HepG2 (cell line): ENCODE measurements at regions not wholly inside any gene's neighbourhood (a gene's known extent, or its start where the extent isn't known, plus 50 kb on each side); places are given as distances from the start of the nearest gene placed in this dataset.

Source experiments
- ATAC-seq: fragments of 200-7000 bp; cut with Tn5 transposase; 3 replicates; pipeline ENCODE4 v1.9.1; 2020; ENCODE audit warnings: mild to moderate bottlenecking, moderate library complexity
- BruUV-seq: library from RNA; stranded (reverse); fragments of 400-500 nt; replicated peaks from 2 replicates; lab custom pipeline; 2021; lab: Mats Ljungman, UMichigan
- CTCF ChIA-PET: fragments of 300-600 bp; formaldehyde crosslinking; extraction: SDS; loops from one replicate; lab custom pipeline; 2021; ENCODE audit warnings: low total read pairs, inconsistent platforms, low intra/inter-chr PET ratio; lab: Yijun Ruan, JAX
- POLR2A ChIA-PET: fragments of 350-600 bp; sonication (Branson Sonifier 250); formaldehyde crosslinking; loops from one replicate; lab custom pipeline; 2020; ENCODE audit warnings: antibody characterized with exemption, inconsistent platforms; lab: Yijun Ruan, JAX
- DNase-seq: peaks from one replicate; pipeline ENCODE4 v3.0.0-alpha.2; 2015; ENCODE audit warnings: low spot score
- FAIRE-seq: peaks from 3 replicates; lab custom pipeline; 2011; peaks lifted over from hg19 to GRCh38; lab: Jason Lieb, UNC
- H2AFZ ChIP-seq: one replicate; pipeline ENCODE4 v1.6.1; 2011; ENCODE audit warnings: low read length, inconsistent platforms
- H3K27ac ChIP-seq: fragments of 300-600 bp; 3 replicates; pipeline ENCODE4 v1.8.0; 2011; ENCODE audit warnings: mixed run types, mild to moderate bottlenecking, mixed read lengths, low read length, inconsistent platforms; ENCODE audit not compliant: insufficient read depth; ENCODE audit errors: extremely low read length
- H3K27me3 ChIP-seq, 2 experiments: fragments of 200-600 bp in 1 of 2; 2 replicates in 1 of 2; 3 replicates in 1 of 2; pipeline versions ENCODE4 v1.6.0 to v1.8.0; 2011; ENCODE audit warnings: low read length in 2 of 2, mild to moderate bottlenecking in 2 of 2, moderate library complexity in 2 of 2, inconsistent platforms in 1 of 2; ENCODE audit not compliant: insufficient read depth in 2 of 2, control insufficient read depth in 1 of 2
- H3K36me3 ChIP-seq, 2 experiments: fragments of 200-600 bp in 1 of 2; replicated peaks in 1 of 2; 2 replicates in 1 of 2; 3 replicates in 1 of 2; pipeline versions ENCODE4 v1.5.1 to v1.8.0; 2011; ENCODE audit warnings: low read length in 2 of 2, inconsistent platforms in 1 of 2; ENCODE audit not compliant: insufficient read depth in 2 of 2, control insufficient read depth in 1 of 2
- H3K4me1 ChIP-seq: 2 replicates; pipeline ENCODE4 v1.5.1; 2012; ENCODE audit warnings: low read length, inconsistent platforms; ENCODE audit not compliant: insufficient read depth
- H3K4me2 ChIP-seq: 2 replicates; pipeline ENCODE4 v1.6.0; 2011; ENCODE audit warnings: low read depth, low read length, inconsistent platforms
- H3K4me3 ChIP-seq, 3 experiments: fragments of 200-600 bp in 1 of 3; sonication (generic), shearing (Covaris generic) in 1 of 3; replicated peaks in 1 of 3; 2 replicates each; pipeline ENCODE4 v1.5.1; 2011 to 2016; ENCODE audit warnings: low read length in 3 of 3, inconsistent platforms in 2 of 3, low read depth in 2 of 3, mild to moderate bottlenecking in 2 of 3, control low read depth in 1 of 3, mixed read lengths in 1 of 3; ENCODE audit not compliant: insufficient read depth in 1 of 3
- H3K79me2 ChIP-seq: one replicate; pipeline ENCODE4 v1.6.1; 2011; ENCODE audit warnings: low read length, inconsistent platforms; ENCODE audit not compliant: insufficient read depth
- H3K9ac ChIP-seq: 2 replicates; pipeline ENCODE4 v1.6.0; 2011; ENCODE audit warnings: mild to moderate bottlenecking, low read depth, low read length, inconsistent platforms; ENCODE audit not compliant: insufficient read depth
- H3K9me3 ChIP-seq: 2 replicates; pipeline ENCODE4 v1.5.1; 2012; ENCODE audit warnings: mild to moderate bottlenecking, low read length
- H4K20me1 ChIP-seq: 2 replicates; pipeline ENCODE4 v1.6.0; 2011; ENCODE audit warnings: inconsistent platforms, mild to moderate bottlenecking, low read length, moderate library complexity; ENCODE audit not compliant: insufficient read depth
- ETS1 ChIP-seq: sonication (generic); formaldehyde crosslinking; IDR thresholded peaks from 2 replicates; pipeline ENCODE4 v1.4.0; 2020; ENCODE audit warnings: missing genetic modification reagents
- IRX3 ChIP-seq: sonication (generic); formaldehyde crosslinking; IDR thresholded peaks from 2 replicates; pipeline ENCODE4 v1.8.1; 2023; ENCODE audit warnings: mild to moderate bottlenecking, low read depth, missing genetic modification reagents, borderline replicate concordance
- MAFF ChIP-seq: IDR thresholded peaks from 2 replicates; pipeline ENCODE4 v1.6.1; 2011; ENCODE audit warnings: low read depth, low read length, improper control_type of control experiment
- MAFK ChIP-seq, 2 experiments: IDR thresholded peaks in 1 of 2; conservative IDR thresholded peaks in 1 of 2; 2 replicates each; pipeline ENCODE4 v1.6.1; 2011; ENCODE audit warnings: improper control_type of control experiment in 2 of 2, low read length in 2 of 2
- PCBP2 ChIP-seq: fragments of 200-400 bp; formaldehyde crosslinking; optimal IDR thresholded peaks from 2 replicates; pipeline ENCODE3; 2018; ENCODE audit warnings: low read length, low read depth; ENCODE audit not compliant: poor library complexity, severe bottlenecking
- WGBS: methylation state at CpG from one replicate; pipeline ENCODE4 v1.1.6; 2017; ENCODE audit warnings: low lambda C conversion rate; 5-methylcytosine and 5-hydroxymethylcytosine counted together
- in situ Hi-C: cut with HindIII; loops from 2 replicates; pipeline ENCODE4 v1.10.0; 2017; ENCODE audit warnings: low pct_unique_long_range_greater_than_20kb; ENCODE audit not compliant: extremely low pct_ligation_motif_present
- intact Hi-C: fragments of 100-400 bp; cut with micrococcal nuclease; formaldehyde crosslinking; loops from one replicate; pipeline ENCODE4 v1.10.0; 2022; ENCODE audit not compliant: unreplicated experiment

GRCh38 chr3:79542-79941 is 117.0 kb upstream of the CHL1 start:
- H3K79me2 ChIP-seq: no peaks in the 10 kb centered on the region
- 0% methylated on average over 2 of the region's 2 CpGs for WGBS
- no peak overlapping the region for H3K27ac ChIP-seq
- no peaks in the 10 kb centered on the region for H3K36me3 ChIP-seq
- no peaks in the 10 kb centered on the region for H3K27me3 ChIP-seq
- CTCF ChIA-PET: no interaction called here
- POLR2A ChIA-PET: no interaction called here
- H4K20me1 ChIP-seq: no peaks in the 10 kb centered on the region
- no peaks in the 10 kb centered on the region for H3K4me1 ChIP-seq
- in situ Hi-C loops: no loop called here
- no peak for DNase-seq
- no peak for FAIRE-seq
- no peak overlapping the region for H2AFZ ChIP-seq
- ATAC-seq: no peak
- H3K9ac ChIP-seq: no peak overlapping the region
- TF ChIP-seq IRX3 (CRISPR knock-in tag): no peak
- TF ChIP-seq MAFK (conservative IDR thresholded peaks at IDR 0.05 in 1 of 2, IDR thresholded peaks at IDR 0.05 in 1 of 2; ENCODE audit: low read length in 2 of 2): peak; percentile 80 to 94
- peak; percentile 83 for TF ChIP-seq MAFF
- no peak overlapping the region for H3K4me2 ChIP-seq
- no peak overlapping the region for H3K4me3 ChIP-seq
- H3K9me3 ChIP-seq: peaks cover 35% of the 10 kb centered on the region
- intact Hi-C loops: no loop called here
- no TSS peak for BruUV-seq

- TF ChIP-seq ETS1 (CRISPR knock-in tag): no peak
- TF ChIP-seq PCBP2: no peak
- Histone ChIP-seq H3K27ac (no peak overlapping the region), H4K20me1 (no peaks in the 10 kb centered on the region), H3K79me2 (no peaks in the 10 kb centered on the region), H3K4me3 (no peak overlapping the region), H3K9ac (no peak overlapping the region), H3K4me2 (no peak overlapping the region), H3K27me3 (no peaks in the 10 kb centered on the region; a peak in 1 of 5 replicates), H2AFZ (no peak overlapping the region), H3K4me1 (no peaks in the 10 kb centered on the region), H3K9me3 (peaks cover 43% of the 10 kb centered on the region), H3K36me3 (no peaks in the 10 kb centered on the region)
- DNase-seq: no peak
- intact Hi-C loops: no loop called here
- ChIA-PET CTCF (no interaction called here), POLR2A (no interaction called here)
- in situ Hi-C loops: no loop called here
- FAIRE-seq: no peak
- no peak for ATAC-seq
- 7% methylated on average over 2 of the region's 2 CpGs for WGBS
- BruUV-seq: no TSS peak
Measured at GRCh38 chr3:82508-82907, 114.1 kb upstream of the CHL1 start.
